K562 (cell line): ENCODE measurements at regions not wholly inside any gene's neighbourhood (a gene's known extent, or its start where the extent isn't known, plus 50 kb on each side); places are given as distances from the start of the nearest gene placed in this dataset.
A peak's percentile ranks its signal among the peaks of the same experiment; 100 is the strongest.

Experiments used
- ATAC-seq: fragments of 200-7000 bp; cut with Tn5 transposase; 3 replicates; pipeline ENCODE4 v1.9.1; 2020; ENCODE audit warnings: moderate library complexity
- BruUV-seq: library from RNA; stranded (reverse); fragments of 400-500 nt; replicated peaks from 2 replicates; lab custom pipeline; 2021; lab: Mats Ljungman, UMichigan
- CTCF ChIA-PET: fragments of 300-600 bp; formaldehyde crosslinking; extraction: SDS; loops from one replicate; lab custom pipeline; 2021; ENCODE audit warnings: low intra/inter-chr PET ratio; lab: Yijun Ruan, JAX
- POLR2A ChIA-PET: fragments of 300-600, 350-650 bp; sonication (Branson Sonifier 250); formaldehyde crosslinking; extraction: SDS; loops from one replicate; lab custom pipeline; 2021; ENCODE audit warnings: antibody characterized with exemption, inconsistent platforms; lab: Yijun Ruan, JAX
- DNase-seq, 4 experiments: peaks; one replicate each; pipeline versions ENCODE4 v3.0.0 to v3.0.0-alpha.2; 2011 to 2018; ENCODE audit warnings: low spot score in 3 of 4, mixed read lengths in 3 of 4; ENCODE audit errors: extremely low read depth in 1 of 4
- FAIRE-seq: peaks from 2 replicates; lab custom pipeline; 2011; peaks lifted over from hg19 to GRCh38; lab: Jason Lieb, UNC
- H2AFZ ChIP-seq: 2 replicates; pipeline ENCODE4 v1.6.0; 2011; ENCODE audit warnings: low read depth, low read length, control low read depth, inconsistent platforms
- H3K27ac ChIP-seq: fragments of 200-600 bp; 3 replicates; pipeline ENCODE4 v1.8.0; 2011; ENCODE audit warnings: low read depth, mild to moderate bottlenecking, control low read depth, inconsistent platforms, low read length, moderate library complexity, mixed read lengths; ENCODE audit errors: extremely low read depth
- H3K27me3 ChIP-seq, 2 experiments: fragments of 300-600 bp in 1 of 2; 2 replicates in 1 of 2; 3 replicates in 1 of 2; pipeline versions ENCODE4 v1.6.0 to v1.8.0; 2011; ENCODE audit warnings: inconsistent platforms in 2 of 2, low read length in 2 of 2, mild to moderate bottlenecking in 1 of 2, mixed read lengths in 1 of 2, moderate library complexity in 1 of 2; ENCODE audit not compliant: control insufficient read depth in 2 of 2, insufficient read depth in 2 of 2
- H3K36me3 ChIP-seq: fragments of 300-600 bp; 3 replicates; pipeline ENCODE4 v1.8.0; 2011; ENCODE audit warnings: mild to moderate bottlenecking, low read length, inconsistent platforms; ENCODE audit not compliant: control insufficient read depth, insufficient read depth
- H3K4me1 ChIP-seq, 2 experiments: fragments of 200-600 bp in 1 of 2; replicated peaks in 1 of 2; 2 replicates in 1 of 2; 3 replicates in 1 of 2; pipeline versions ENCODE4 v1.5.1 to v1.8.0; 2011; ENCODE audit warnings: inconsistent platforms in 2 of 2, low read length in 2 of 2, mild to moderate bottlenecking in 1 of 2, mixed read lengths in 1 of 2, moderate library complexity in 1 of 2; ENCODE audit not compliant: control insufficient read depth in 2 of 2, insufficient read depth in 2 of 2
- H3K4me2 ChIP-seq: 2 replicates; pipeline ENCODE4 v1.6.1; 2011; ENCODE audit warnings: low read length, control low read depth, inconsistent platforms, mixed read lengths; ENCODE audit not compliant: insufficient read depth
- H3K4me3 ChIP-seq: fragments of 200-600 bp; sonication (generic), shearing (Covaris generic); 2 replicates; pipeline ENCODE4 v1.5.1; 2016; ENCODE audit warnings: control low read depth, inconsistent platforms
- H3K79me2 ChIP-seq: fragments of 200-600 bp; 3 replicates; pipeline ENCODE4 v1.8.0; 2011; ENCODE audit warnings: low read length, inconsistent platforms; ENCODE audit not compliant: control insufficient read depth, insufficient read depth
- H3K9ac ChIP-seq, 2 experiments: 2 replicates each; pipeline versions ENCODE4 v1.6.0 to v1.6.1; 2011; ENCODE audit warnings: low read depth in 2 of 2, low read length in 2 of 2, control low read depth in 1 of 2, inconsistent platforms in 1 of 2, mild to moderate bottlenecking in 1 of 2, mixed read lengths in 1 of 2; ENCODE audit not compliant: insufficient read depth in 1 of 2
- H3K9me1 ChIP-seq: one replicate; pipeline ENCODE4 v1.6.0; 2011; ENCODE audit warnings: inconsistent platforms, mild to moderate bottlenecking, low read length, moderate library complexity; ENCODE audit not compliant: control insufficient read depth, insufficient read depth
- H3K9me3 ChIP-seq: replicated peaks from 2 replicates; pipeline ENCODE4 v1.5.1; 2011; ENCODE audit warnings: low read depth, low read length, inconsistent platforms; ENCODE audit not compliant: control insufficient read depth, insufficient read depth
- H4K20me1 ChIP-seq: replicated peaks from 2 replicates; pipeline ENCODE4 v1.6.1; 2011; ENCODE audit warnings: low read length, inconsistent platforms, mixed read lengths; ENCODE audit not compliant: control insufficient read depth, insufficient read depth
- C11orf30 ChIP-seq: fragments of 450-650 bp; IDR thresholded peaks from 2 replicates; pipeline ENCODE4 v1.6.1; 2016; ENCODE audit warnings: low read depth, mild to moderate bottlenecking
- CC2D1A ChIP-seq: fragments of 450-650 bp; IDR thresholded peaks from 2 replicates; pipeline ENCODE4 v1.6.1; 2017; ENCODE audit warnings: mild to moderate bottlenecking
- NR2C2 ChIP-seq, 2 experiments: fragments of 200-800 bp in 1 of 2; sonication (Bioruptor generic) in 1 of 2; sonication (generic) in 1 of 2; formaldehyde crosslinking in 1 of 2; IDR thresholded peaks; 2 replicates each; pipeline versions ENCODE4 v1.6.1 to v1.8.0; 2016 to 2022; ENCODE audit warnings: mild to moderate bottlenecking in 1 of 2, missing compliant biosample characterization in 1 of 2, missing genetic modification characterization in 1 of 2, missing genetic modification reagents in 1 of 2
- PPARD ChIP-seq: fragments of 250-450 bp; sonication (Bioruptor Pico); IDR thresholded peaks from 2 replicates; pipeline ENCODE4 v1.8.0; 2022; ENCODE audit warnings: inconsistent platforms, mild to moderate bottlenecking, moderate library complexity
- THAP12 ChIP-seq: fragments of 250-450 bp; sonication (Bioruptor Pico); IDR thresholded peaks from 2 replicates; pipeline ENCODE4 v1.9.0; 2021; ENCODE audit warnings: mild to moderate bottlenecking, inconsistent platforms
- WGBS: fragments of 100-300 bp; shearing (Covaris generic); methylation state at CpG from one replicate; pipeline ENCODE4 v1.1.6; 2016; ENCODE audit warnings: low coverage, mixed read lengths; ENCODE audit not compliant: insufficient coverage; ENCODE audit errors: missing lambda C conversion rate; 5-methylcytosine and 5-hydroxymethylcytosine counted together
- in situ Hi-C: fragments of 300-500 bp; cut with MboI; formaldehyde crosslinking; loops from 4 replicates; pipeline ENCODE4 v1.15.0; 2018; ENCODE audit warnings: inconsistent platforms, mixed read lengths
- intact Hi-C: fragments of 100-400 bp; cut with micrococcal nuclease; formaldehyde crosslinking; loops from 2 replicates; pipeline ENCODE4 v1.14.2; 2022
- TF ChIP-seq, protein P1 (sequence below): fragments of 450-650 bp; IDR thresholded peaks from 2 replicates; pipeline ENCODE4 v1.6.1; 2017; ENCODE audit warnings: antibody characterized with exemption

GRCh38 chr2:21438949-21439348, 315.2 kb downstream of the TDRD15 start:
- peak in 1 of 4 experiments; percentile 2 for DNase-seq
- H3K4me3 ChIP-seq: no peak overlapping the region
- H3K27me3 ChIP-seq: no peaks in the 10 kb centered on the region
- no peaks in the 10 kb centered on the region for H3K9me1 ChIP-seq
- H3K9me3 ChIP-seq: no peaks in the 10 kb centered on the region; the same call in 1 of the 2 replicates
- no peak overlapping the region for H2AFZ ChIP-seq
- intact Hi-C loops: no loop called here
- H4K20me1 ChIP-seq: no peaks in the 10 kb centered on the region
- WGBS: 0% methylated on average over 3 of the region's 3 CpGs
- no peak overlapping the region for H3K9ac ChIP-seq
- no peak overlapping the region for H3K4me2 ChIP-seq
- no peaks in the 10 kb centered on the region for H3K79me2 ChIP-seq
- TF ChIP-seq PPARD (CRISPR knock-in tag) (no peak), THAP12 (no peak), NR2C2 (CRISPR knock-in tag; IDR thresholded peaks at IDR 0.05) (no peak), NR2C2 (tag; IDR thresholded peaks at IDR 0.05) (0 out of 2 replicates have a peak, but pooled peaks have one; percentile 23), C11orf30 (no peak), CC2D1A (no peak)
- TF ChIP-seq, protein P1, sequence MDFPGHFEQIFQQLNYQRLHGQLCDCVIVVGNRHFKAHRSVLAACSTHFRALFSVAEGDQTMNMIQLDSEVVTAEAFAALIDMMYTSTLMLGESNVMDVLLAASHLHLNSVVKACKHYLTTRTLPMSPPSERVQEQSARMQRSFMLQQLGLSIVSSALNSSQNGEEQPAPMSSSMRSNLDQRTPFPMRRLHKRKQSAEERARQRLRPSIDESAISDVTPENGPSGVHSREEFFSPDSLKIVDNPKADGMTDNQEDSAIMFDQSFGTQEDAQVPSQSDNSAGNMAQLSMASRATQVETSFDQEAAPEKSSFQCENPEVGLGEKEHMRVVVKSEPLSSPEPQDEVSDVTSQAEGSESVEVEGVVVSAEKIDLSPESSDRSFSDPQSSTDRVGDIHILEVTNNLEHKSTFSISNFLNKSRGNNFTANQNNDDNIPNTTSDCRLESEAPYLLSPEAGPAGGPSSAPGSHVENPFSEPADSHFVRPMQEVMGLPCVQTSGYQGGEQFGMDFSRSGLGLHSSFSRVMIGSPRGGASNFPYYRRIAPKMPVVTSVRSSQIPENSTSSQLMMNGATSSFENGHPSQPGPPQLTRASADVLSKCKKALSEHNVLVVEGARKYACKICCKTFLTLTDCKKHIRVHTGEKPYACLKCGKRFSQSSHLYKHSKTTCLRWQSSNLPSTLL: no peak
- no TSS peak for BruUV-seq
- FAIRE-seq: no peak
- no peaks in the 10 kb centered on the region for H3K36me3 ChIP-seq
- H3K27ac ChIP-seq: no peak overlapping the region
- ChIA-PET CTCF (no interaction called here), POLR2A (no interaction called here)
- ATAC-seq: no peak
- in situ Hi-C loops: no loop called here
- no peaks in the 10 kb centered on the region for H3K4me1 ChIP-seq
